OCI-LY7 (cell line): ENCODE measurements at regions not wholly inside any gene's neighbourhood (a gene's known extent, or its start where the extent isn't known, plus 50 kb on each side); places are given as distances from the start of the nearest gene placed in this dataset.

Experiments used
- BruUV-seq: library from RNA; stranded (reverse); fragments of 400-500 nt; replicated peaks from 2 replicates; lab custom pipeline; 2021; lab: Mats Ljungman, UMichigan
- CTCF ChIA-PET: fragments of 300-600 bp; sonication (Branson Sonifier 250); formaldehyde crosslinking; loops from one replicate; lab custom pipeline; 2022; ENCODE audit warnings: antibody characterized with exemption; ENCODE audit not compliant: unreplicated experiment; lab: Charles Lee
- POLR2A ChIA-PET: fragments of 300-600 bp; sonication (Branson Sonifier 250); formaldehyde crosslinking; loops from one replicate; lab custom pipeline; 2022; ENCODE audit warnings: antibody characterized with exemption; lab: Charles Lee
- DNase-seq: peaks from one replicate; pipeline ENCODE4 v3.0.0-alpha.2; 2015; ENCODE audit warnings: low spot score
- H2AFZ ChIP-seq: fragments of 200-600 bp; sonication (generic), shearing (Covaris generic); 2 replicates; pipeline ENCODE4 v1.6.1; 2014; ENCODE audit warnings: mild to moderate bottlenecking, antibody characterized with exemption, low read length, moderate library complexity
- H3K27ac ChIP-seq: fragments of 200-600 bp; sonication (generic); 2 replicates; pipeline ENCODE4 v1.5.1; 2014; ENCODE audit warnings: mixed run types, low read depth, mild to moderate bottlenecking, moderate library complexity, low read length, inconsistent platforms; ENCODE audit not compliant: poor library complexity, severe bottlenecking
- H3K36me3 ChIP-seq: fragments of 200-600 bp; sonication (generic); 2 replicates; pipeline ENCODE4 v1.6.1; 2014; ENCODE audit warnings: mild to moderate bottlenecking, antibody characterized with exemption, low read length, moderate library complexity, mixed read lengths; ENCODE audit not compliant: insufficient read depth
- H3K4me1 ChIP-seq: fragments of 200-600 bp; sonication (generic); 2 replicates; pipeline ENCODE4 v1.5.1; 2014; ENCODE audit warnings: mild to moderate bottlenecking, low read length; ENCODE audit not compliant: insufficient read depth, poor library complexity, severe bottlenecking
- H3K4me2 ChIP-seq: fragments of 200-600 bp; sonication (generic); 2 replicates; pipeline ENCODE4 v1.6.1; 2014; ENCODE audit warnings: mild to moderate bottlenecking, low read length
- H3K4me3 ChIP-seq: fragments of 200-600 bp; sonication (generic); 2 replicates; pipeline ENCODE4 v1.5.1; 2014; ENCODE audit warnings: mild to moderate bottlenecking, low read depth, low read length; ENCODE audit not compliant: poor library complexity, severe bottlenecking
- H3K79me2 ChIP-seq: fragments of 200-600 bp; sonication (generic); 2 replicates; pipeline ENCODE4 v1.6.1; 2016; ENCODE audit warnings: low read depth, mild to moderate bottlenecking, low read length, moderate library complexity, mixed read lengths; ENCODE audit not compliant: insufficient read depth
- H3K9me2 ChIP-seq: fragments of 200-600 bp; sonication (generic); 2 replicates; pipeline ENCODE4 v1.6.1; 2016; ENCODE audit warnings: mild to moderate bottlenecking, low read length, mixed read lengths; ENCODE audit not compliant: insufficient read depth
- H3K9me3 ChIP-seq: fragments of 200-600 bp; sonication (generic); 2 replicates; pipeline ENCODE4 v1.6.1; 2014; ENCODE audit warnings: mild to moderate bottlenecking, mixed run types, low read length, mixed read lengths
- H4K20me1 ChIP-seq: fragments of 200-600 bp; sonication (generic); 2 replicates; pipeline ENCODE4 v1.6.1; 2014; ENCODE audit warnings: mild to moderate bottlenecking, antibody characterized with exemption, low read length, moderate library complexity, mixed read lengths; ENCODE audit not compliant: insufficient read depth
- CTCF ChIP-seq: fragments of 200-600 bp; sonication (generic); conservative IDR thresholded peaks from 2 replicates; pipeline ENCODE4 v1.5.1; 2014; ENCODE audit warnings: mild to moderate bottlenecking, antibody characterized with exemption, low read length, moderate library complexity, mixed read lengths
- EZH2phosphoT487 ChIP-seq: fragments of 200-600 bp; sonication (generic); IDR thresholded peaks from 2 replicates; pipeline ENCODE4 v1.6.1; 2018; ENCODE audit warnings: low read depth, borderline replicate concordance, mild to moderate bottlenecking, mixed run types, antibody characterized with exemption, low read length, moderate library complexity, mixed read lengths
- intact Hi-C: fragments of 100-400 bp; cut with micrococcal nuclease; formaldehyde crosslinking; loops from one replicate; pipeline ENCODE4 v1.10.0; 2022; ENCODE audit not compliant: unreplicated experiment

- ChIA-PET CTCF (no interaction called here), POLR2A (no interaction called here)
- no peak for DNase-seq
- H3K9me3 ChIP-seq, result no peaks in the 10 kb centered on the region
- no peaks in the 10 kb centered on the region for H3K79me2 ChIP-seq
- no peaks in the 10 kb centered on the region for H3K9me2 ChIP-seq
- TF ChIP-seq CTCF, result peak; percentile 60
- TF ChIP-seq EZH2phosphoT487, result no peak
- H3K27ac ChIP-seq, result no peak overlapping the region
- intact Hi-C loops, result no loop called here
- H3K36me3 ChIP-seq, result no peaks in the 10 kb centered on the region
- BruUV-seq, result no TSS peak
- H3K4me3 ChIP-seq, result no peak overlapping the region
- H2AFZ ChIP-seq, result no peak overlapping the region
- H4K20me1 ChIP-seq, result no peaks in the 10 kb centered on the region
- no peak overlapping the region for H3K4me2 ChIP-seq
- H3K4me1 ChIP-seq, result peaks cover 7% of the 10 kb centered on the region
These were observed 163.0 kb upstream of the KAZN start for GRCh38 chr1:14435368-14436023.

GRCh38 chr1:14437417-14437918 is 161.0 kb upstream of the KAZN start:
- TF ChIP-seq CTCF (no peak), EZH2phosphoT487 (no peak)
- no peaks in the 10 kb centered on the region for H3K9me3 ChIP-seq
- no peaks in the 10 kb centered on the region for H4K20me1 ChIP-seq
- BruUV-seq, result no TSS peak
- no peak overlapping the region for H2AFZ ChIP-seq
- no peaks in the 10 kb centered on the region for H3K79me2 ChIP-seq
- intact Hi-C loops, result no loop called here
- peaks cover 7% of the 10 kb centered on the region for H3K4me1 ChIP-seq
- DNase-seq, result no peak
- H3K36me3 ChIP-seq, result no peaks in the 10 kb centered on the region
- no peaks in the 10 kb centered on the region for H3K9me2 ChIP-seq
- no peak overlapping the region for H3K4me3 ChIP-seq
- H3K4me2 ChIP-seq, result no peak overlapping the region
- H3K27ac ChIP-seq, result no peak overlapping the region
- ChIA-PET CTCF (interaction anchor here (0.6 kb wide), 1 partner anchor 445 kb away, joined by 3 read pairs; no protein-coding TSS in a partner anchor), POLR2A (no interaction called here)
